GM18502 (cell line): ENCODE measurements at regions not wholly inside any gene's neighbourhood (a gene's known extent, or its start where the extent isn't known, plus 50 kb on each side); places are given as distances from the start of the nearest gene placed in this dataset.
"Not testable (repeated sequence)": the region's sequence is repeated elsewhere in the genome, so short reads cannot be mapped to it uniquely, and the experiment has no call there.

ENCODE experiments used
- ATAC-seq: cut with Tn5 transposase; IDR thresholded peaks from one replicate; pipeline ENCODE4 v1.9.1; 2021; ENCODE audit warnings: mild to moderate bottlenecking; ENCODE audit not compliant: unreplicated experiment, poor library complexity

DNA sequence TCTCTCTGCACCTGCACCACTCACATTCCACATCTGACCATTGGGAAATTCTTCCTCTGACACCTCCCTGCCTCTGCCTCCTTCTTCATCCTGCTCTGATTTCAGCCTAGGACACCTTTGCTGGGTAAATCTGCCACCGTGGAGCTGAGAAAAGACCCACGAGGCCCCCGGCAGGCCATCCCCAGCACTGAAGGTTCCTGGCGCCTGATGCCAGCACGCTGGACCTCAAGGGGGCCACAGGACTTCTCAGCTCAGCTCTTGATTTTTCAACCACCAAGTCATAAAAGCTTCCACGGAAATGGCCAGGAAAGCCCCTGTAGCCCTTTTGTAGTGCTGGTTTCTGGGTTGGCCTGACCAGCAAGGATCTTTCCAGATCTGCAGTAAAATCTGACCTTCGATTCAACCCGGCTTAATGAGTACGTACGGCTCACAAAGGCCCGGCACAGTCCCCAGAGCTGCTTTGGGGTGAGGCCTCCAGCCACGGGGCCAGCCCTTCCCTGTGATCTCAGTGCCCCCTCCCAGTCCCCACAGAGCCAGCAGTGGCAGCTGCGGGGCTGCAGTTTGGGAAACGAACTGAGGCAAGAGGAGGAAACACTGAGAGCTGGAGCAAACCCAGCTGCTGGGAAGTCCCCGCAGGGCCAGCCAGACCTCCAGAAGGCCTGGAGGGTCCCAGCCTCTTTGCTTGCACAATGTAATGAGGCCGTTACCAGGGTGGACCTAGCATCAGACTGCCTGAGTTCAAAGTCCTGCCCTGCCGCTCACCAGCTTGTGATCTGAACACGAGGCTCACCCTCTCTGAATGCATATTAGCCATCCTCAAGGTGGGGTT, 157.5 kb downstream of the BMP7 start:
- no peak for ATAC-seq

GRCh38 chr20:57109571-57109953, 156.9 kb downstream of the BMP7 start:
- no peak for ATAC-seq

- not testable (repeated sequence) for ATAC-seq
These were observed 156.1 kb downstream of the BMP7 start for GRCh38 chr20:57110121-57111027.

GRCh38 chr20:57111028-57111373, 155.4 kb downstream of the BMP7 start:
- no peak for ATAC-seq

DNA sequence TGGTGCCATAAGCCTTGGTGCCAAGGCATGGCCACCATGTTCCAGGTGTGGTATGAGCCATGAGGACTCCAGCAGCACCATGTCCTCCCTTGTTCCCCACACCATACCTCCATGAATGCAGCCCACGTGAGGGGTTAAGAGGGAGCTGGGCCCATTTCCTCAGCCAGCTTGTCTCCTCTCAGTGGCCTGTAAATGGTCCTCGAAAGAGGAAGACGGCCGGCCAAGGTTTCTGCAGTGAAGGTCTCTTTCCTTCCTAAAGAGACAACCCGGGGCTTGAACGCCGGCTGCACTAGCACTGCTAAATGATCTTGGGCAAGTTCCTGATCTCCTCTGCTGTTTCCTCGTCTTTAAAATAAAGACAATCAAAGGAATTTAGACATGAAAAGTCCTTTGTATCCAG, 154.0 kb downstream of the BMP7 start:
- no peak for ATAC-seq

GRCh38 chr20:57114290-57115005, 152.0 kb downstream of the BMP7 start:
- ATAC-seq: no peak

DNA sequence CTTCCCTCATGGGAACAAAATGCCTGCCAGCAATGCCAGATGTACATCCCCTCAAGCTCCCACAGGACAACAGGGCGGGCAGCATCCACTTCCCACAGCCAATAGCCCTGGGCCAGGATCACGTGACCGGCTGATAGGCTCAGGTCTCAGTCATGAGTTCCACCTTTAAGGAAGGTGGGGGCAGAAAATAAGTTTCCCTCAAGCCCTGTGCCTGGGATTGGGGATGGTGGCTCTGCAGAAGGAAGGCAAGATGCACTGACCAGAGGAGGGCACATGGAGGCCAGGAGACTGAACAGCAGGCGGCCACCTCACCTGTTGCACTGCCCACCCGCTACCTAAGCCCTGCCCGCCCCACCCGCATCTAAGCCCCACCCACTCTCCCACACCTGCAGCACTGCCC, 149.1 kb downstream of the BMP7 start:
- ATAC-seq: no peak

DNA sequence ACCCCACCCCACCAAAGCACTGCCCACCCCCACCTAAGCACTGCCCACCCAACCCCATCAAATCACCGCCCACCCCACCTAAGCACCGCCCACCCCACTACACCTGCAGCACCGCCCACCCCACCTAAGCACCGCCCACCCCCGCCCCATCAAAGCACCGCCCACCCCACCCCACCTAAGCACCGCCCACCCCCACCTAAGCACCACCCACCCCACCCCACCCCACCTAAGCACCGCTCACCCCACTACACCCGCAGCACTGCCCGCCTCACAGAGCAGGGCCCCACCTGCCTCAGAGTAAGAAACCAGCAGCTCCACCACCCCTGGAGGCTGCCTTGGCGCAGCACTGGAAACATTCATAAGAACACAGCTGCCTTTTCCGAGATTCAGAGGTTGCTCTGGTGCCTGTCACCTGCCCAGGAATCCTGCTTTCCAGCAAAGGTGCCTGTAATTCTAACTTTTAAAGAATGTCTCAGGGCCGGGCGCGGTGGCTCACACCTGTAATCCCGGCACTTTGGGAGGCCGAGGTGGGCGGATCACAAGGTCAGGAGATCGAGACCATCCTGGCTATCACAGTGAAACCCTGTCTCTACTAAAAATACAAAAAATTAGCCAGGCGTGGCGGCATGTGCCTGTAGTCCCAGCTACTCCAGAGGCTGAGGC, 148.2 kb downstream of the BMP7 start:
- ATAC-seq: no peak
